ENCODE measurements at regions not wholly inside any gene's neighbourhood (a gene's known extent, or its start where the extent isn't known, plus 50 kb on each side); places are given as distances from the start of the nearest gene placed in this dataset.
"Not testable (repeated sequence)": the region's sequence is repeated elsewhere in the genome, so short reads cannot be mapped to it uniquely, and the experiment has no call there.

GRCh38 chr1:104197516-104197915, 447.8 kb downstream of the AMY1C start:
- no peak for TF ChIP-seq ZFX (IDR thresholded peaks at IDR 0.05; ENCODE audit: borderline replicate concordance)
- TF ChIP-seq CTCF (IDR thresholded peaks at IDR 0.05), result no peak
- no peak overlapping the region for H3K27ac ChIP-seq

GRCh38 chr1:104212239-104212638, 462.5 kb downstream of the AMY1C start:
- H3K27ac ChIP-seq, result no peak overlapping the region
- TF ChIP-seq ZFX (IDR thresholded peaks at IDR 0.05; ENCODE audit: borderline replicate concordance), result no peak
- no peak for TF ChIP-seq CTCF (IDR thresholded peaks at IDR 0.05)

- not testable (repeated sequence) for H3K27ac ChIP-seq
Observed at GRCh38 chr1:104217395-104217986, 467.8 kb downstream of the AMY1C start.

- TF ChIP-seq CTCF (IDR thresholded peaks at IDR 0.05) (no peak), ZFX (IDR thresholded peaks at IDR 0.05; ENCODE audit: borderline replicate concordance) (no peak)
- no peak overlapping the region for H3K27ac ChIP-seq
Observed at GRCh38 chr1:104229860-104230259, 480.2 kb downstream of the AMY1C start.

GRCh38 chr1:104231676-104232075, 482.0 kb downstream of the AMY1C start:
- H3K27ac ChIP-seq, result no peak overlapping the region
- TF ChIP-seq ZFX (IDR thresholded peaks at IDR 0.05; ENCODE audit: borderline replicate concordance), result no peak
- TF ChIP-seq CTCF (IDR thresholded peaks at IDR 0.05), result no peak

- TF ChIP-seq CTCF (IDR thresholded peaks at IDR 0.05) (no peak), ZFX (IDR thresholded peaks at IDR 0.05; ENCODE audit: borderline replicate concordance) (no peak)
- H3K27ac ChIP-seq, result no peak overlapping the region
Observed at GRCh38 chr1:104235141-104235540, 485.4 kb downstream of the AMY1C start.

GRCh38 chr1:104238991-104239390, 489.3 kb downstream of the AMY1C start:
- TF ChIP-seq CTCF (IDR thresholded peaks at IDR 0.05) (no peak), ZFX (IDR thresholded peaks at IDR 0.05; ENCODE audit: borderline replicate concordance) (no peak)
- H3K27ac ChIP-seq, result no peak overlapping the region

- no peak overlapping the region for H3K27ac ChIP-seq
- TF ChIP-seq CTCF (IDR thresholded peaks at IDR 0.05) (no peak), ZFX (IDR thresholded peaks at IDR 0.05; ENCODE audit: borderline replicate concordance) (no peak)
Observed at GRCh38 chr1:104248385-104248784, 498.7 kb downstream of the AMY1C start.
